GM12864 (cell line): ENCODE measurements at regions not wholly inside any gene's neighbourhood (a gene's known extent, or its start where the extent isn't known, plus 50 kb on each side); places are given as distances from the start of the nearest gene placed in this dataset.

Experiments
- DNase-seq: peaks from one replicate; pipeline ENCODE4 v3.0.0-alpha.2; 2011; ENCODE audit warnings: low read depth
- H3K4me3 ChIP-seq: 2 replicates; pipeline ENCODE4 v1.5.1; 2011; ENCODE audit warnings: mild to moderate bottlenecking, low read depth, low read length, control low read depth
- TF ChIP-seq, protein P1 (sequence below): IDR thresholded peaks from 2 replicates; pipeline ENCODE4 v1.5.1; 2011; ENCODE audit warnings: low read depth, mild to moderate bottlenecking, moderate library complexity, low read length, control low read depth, inconsistent platforms; ENCODE audit errors: missing control alignments

DNA sequence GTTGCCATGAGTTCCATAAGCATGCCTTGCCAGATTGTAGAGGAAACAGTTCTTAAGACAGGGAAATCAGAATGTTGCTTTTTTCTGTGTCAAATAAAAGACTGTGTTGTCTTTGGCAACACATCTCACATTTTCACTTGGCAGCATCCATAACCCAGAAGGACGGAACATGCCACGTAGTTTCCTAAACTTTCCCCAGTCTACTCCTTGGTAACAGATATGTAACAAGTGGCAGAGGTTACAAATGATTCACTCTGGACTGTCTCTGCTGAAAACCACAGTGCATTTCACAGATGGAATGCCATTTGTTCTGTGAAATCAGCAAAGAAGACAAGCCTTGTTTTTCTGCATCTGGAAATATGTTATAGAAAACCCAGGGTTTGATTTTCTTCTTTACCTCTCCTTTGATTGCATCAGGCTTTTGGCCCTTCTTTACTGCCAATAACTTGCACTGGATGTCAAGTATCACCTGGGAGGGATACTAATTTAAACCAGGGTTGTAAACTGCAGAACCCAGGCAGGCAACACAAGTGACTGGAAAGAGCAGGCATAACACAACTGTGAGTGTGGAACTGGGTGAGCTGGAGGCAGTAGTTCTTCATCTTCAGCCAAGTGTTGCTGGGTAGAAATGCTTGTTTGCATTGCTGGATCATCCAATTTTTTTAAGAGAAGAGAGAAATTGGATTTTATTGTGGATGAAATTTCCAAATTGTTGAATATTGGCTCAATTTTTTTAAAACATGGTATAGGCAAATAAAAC, 124.4 kb upstream of the FOXB1 start:
- DNase-seq, result no peak
- TF ChIP-seq, protein P1, sequence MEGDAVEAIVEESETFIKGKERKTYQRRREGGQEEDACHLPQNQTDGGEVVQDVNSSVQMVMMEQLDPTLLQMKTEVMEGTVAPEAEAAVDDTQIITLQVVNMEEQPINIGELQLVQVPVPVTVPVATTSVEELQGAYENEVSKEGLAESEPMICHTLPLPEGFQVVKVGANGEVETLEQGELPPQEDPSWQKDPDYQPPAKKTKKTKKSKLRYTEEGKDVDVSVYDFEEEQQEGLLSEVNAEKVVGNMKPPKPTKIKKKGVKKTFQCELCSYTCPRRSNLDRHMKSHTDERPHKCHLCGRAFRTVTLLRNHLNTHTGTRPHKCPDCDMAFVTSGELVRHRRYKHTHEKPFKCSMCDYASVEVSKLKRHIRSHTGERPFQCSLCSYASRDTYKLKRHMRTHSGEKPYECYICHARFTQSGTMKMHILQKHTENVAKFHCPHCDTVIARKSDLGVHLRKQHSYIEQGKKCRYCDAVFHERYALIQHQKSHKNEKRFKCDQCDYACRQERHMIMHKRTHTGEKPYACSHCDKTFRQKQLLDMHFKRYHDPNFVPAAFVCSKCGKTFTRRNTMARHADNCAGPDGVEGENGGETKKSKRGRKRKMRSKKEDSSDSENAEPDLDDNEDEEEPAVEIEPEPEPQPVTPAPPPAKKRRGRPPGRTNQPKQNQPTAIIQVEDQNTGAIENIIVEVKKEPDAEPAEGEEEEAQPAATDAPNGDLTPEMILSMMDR, result no peak
- no peak overlapping the region for H3K4me3 ChIP-seq

GRCh38 chr15:59876140-59876539, 128.0 kb upstream of the FOXB1 start:
- no peak overlapping the region for H3K4me3 ChIP-seq
- TF ChIP-seq, protein P1, result no peak
- no peak for DNase-seq

DNA sequence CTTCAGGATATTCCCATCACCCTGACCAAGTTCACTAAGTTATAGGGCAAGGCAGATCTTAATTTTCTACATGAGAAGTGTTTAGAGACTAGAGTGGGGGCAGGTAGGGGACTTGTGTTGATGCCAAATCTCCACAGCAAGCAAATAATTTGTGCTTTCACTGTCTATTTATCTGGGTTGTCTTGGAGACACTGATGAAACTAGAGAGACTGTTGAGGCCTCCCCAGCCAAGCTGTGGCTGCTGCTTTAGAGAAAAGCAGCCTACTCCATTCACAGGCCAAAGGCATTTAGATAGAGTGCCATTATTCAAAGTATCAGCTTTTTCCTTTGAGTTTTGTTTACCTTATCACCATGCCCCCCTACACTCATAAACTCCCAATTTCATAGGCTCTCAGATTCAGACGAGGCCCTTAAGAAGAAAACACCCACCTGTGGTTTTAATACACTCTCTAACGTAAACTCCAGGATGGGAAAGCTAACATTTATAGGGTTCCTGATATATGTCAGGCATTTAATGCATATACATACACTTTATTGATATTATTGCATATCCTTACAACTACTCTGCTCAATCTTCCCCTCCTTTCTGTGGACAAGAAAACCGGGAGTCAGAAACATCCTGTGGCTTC, 130.4 kb upstream of the FOXB1 start:
- TF ChIP-seq, protein P1, result no peak
- no peak for DNase-seq
- no peak overlapping the region for H3K4me3 ChIP-seq

GRCh38 chr15:59867086-59867855, 136.8 kb upstream of the FOXB1 start:
- no peak for DNase-seq
- TF ChIP-seq, protein P1, result no peak
- no peak overlapping the region for H3K4me3 ChIP-seq

DNA sequence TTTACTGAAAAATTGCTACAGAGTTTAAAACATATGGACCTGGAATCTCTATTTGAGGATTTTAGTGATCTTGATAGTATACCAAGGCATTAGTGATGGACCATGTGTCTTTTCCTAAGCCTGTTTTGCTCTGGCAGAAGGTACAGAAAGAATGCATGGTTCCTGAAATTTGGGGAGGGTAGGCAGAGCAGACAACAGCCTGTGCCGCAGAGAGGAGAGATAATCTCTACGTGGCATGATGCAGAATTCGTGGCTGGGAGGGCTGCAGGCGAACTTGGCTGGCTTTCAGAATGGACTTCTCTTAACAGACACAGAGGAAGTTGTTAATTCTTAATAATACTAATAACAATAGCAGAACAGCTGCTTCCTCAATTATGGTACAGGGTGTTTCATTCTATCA, 137.5 kb upstream of the FOXB1 start:
- no peak overlapping the region for H3K4me3 ChIP-seq
- DNase-seq, result no peak
- TF ChIP-seq, protein P1, result no peak

DNA sequence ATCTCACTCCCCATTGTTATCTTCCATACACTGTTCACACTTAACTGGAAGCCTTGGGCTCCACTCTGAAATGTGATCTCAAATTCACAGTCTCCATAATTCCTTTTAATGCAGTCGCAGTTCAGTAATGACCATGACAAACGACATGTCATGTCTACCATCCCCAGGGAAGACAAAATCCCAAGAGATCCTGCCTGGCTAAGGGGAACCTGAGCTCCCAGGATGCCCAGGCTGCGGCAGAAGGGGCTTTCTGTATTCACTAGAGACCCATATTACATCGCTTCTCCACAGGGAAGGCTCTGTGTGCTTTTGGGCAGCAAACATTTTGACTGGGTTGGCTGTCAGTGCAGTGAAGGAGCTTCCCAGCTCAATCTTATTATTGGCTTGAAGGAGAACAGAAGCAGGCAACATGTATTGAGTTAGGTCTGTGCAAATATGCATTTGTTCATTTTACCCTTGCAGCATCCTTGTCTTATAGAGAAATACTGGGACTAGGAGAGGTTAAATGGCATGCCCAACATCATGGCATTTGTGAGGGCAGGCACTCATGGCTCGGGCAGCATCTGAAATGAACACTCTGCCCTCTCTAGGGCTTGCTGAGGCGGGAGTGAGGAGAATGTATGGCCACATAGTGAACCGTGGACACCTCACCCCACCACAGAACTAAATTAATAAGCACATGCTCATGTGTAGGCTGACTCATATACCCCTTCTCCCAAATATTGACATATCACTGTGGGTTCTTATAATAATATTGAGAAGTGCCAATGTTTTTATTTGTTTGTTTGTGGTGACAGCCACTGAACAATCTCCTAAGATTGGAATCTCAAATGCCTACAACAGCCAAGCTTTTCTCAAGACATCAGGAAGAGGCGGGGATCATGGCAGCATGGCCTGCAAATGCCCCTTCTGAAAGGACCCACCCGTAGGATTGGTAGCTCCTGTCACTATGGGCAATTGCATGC, 141.6 kb upstream of the FOXB1 start:
- TF ChIP-seq, protein P1, result no peak
- no peak overlapping the region for H3K4me3 ChIP-seq
- no peak for DNase-seq
